NB4 (cell line): ENCODE measurements at regions not wholly inside any gene's neighbourhood (a gene's known extent, or its start where the extent isn't known, plus 50 kb on each side); places are given as distances from the start of the nearest gene placed in this dataset.
A peak's percentile ranks its signal among the peaks of the same experiment; 100 is the strongest.

Source experiments
- POLR2A ChIP-seq: IDR thresholded peaks from 2 replicates; pipeline ENCODE4 v1.6.1; 2011; ENCODE audit warnings: mild to moderate bottlenecking; ENCODE audit not compliant: insufficient read length; ENCODE audit errors: extremely low read depth
- TF ChIP-seq, protein P1 (sequence below): IDR thresholded peaks from one replicate; pipeline ENCODE4 v1.5.1; 2012; ENCODE audit warnings: low read depth, low read length

- no peak for TF ChIP-seq POLR2A
- TF ChIP-seq, protein P1, sequence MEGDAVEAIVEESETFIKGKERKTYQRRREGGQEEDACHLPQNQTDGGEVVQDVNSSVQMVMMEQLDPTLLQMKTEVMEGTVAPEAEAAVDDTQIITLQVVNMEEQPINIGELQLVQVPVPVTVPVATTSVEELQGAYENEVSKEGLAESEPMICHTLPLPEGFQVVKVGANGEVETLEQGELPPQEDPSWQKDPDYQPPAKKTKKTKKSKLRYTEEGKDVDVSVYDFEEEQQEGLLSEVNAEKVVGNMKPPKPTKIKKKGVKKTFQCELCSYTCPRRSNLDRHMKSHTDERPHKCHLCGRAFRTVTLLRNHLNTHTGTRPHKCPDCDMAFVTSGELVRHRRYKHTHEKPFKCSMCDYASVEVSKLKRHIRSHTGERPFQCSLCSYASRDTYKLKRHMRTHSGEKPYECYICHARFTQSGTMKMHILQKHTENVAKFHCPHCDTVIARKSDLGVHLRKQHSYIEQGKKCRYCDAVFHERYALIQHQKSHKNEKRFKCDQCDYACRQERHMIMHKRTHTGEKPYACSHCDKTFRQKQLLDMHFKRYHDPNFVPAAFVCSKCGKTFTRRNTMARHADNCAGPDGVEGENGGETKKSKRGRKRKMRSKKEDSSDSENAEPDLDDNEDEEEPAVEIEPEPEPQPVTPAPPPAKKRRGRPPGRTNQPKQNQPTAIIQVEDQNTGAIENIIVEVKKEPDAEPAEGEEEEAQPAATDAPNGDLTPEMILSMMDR: peak; percentile 44
Measured at GRCh38 chrX:49761481-49761880, 65.7 kb upstream of the PAGE1 start.
